DOHH2 (cell line): ENCODE measurements at regions not wholly inside any gene's neighbourhood (a gene's known extent, or its start where the extent isn't known, plus 50 kb on each side); places are given as distances from the start of the nearest gene placed in this dataset.

Experiments
- H3F3A ChIP-seq: fragments of 200-600 bp; sonication (generic), shearing (Covaris generic); 2 replicates; pipeline ENCODE4 v1.6.0; 2016; ENCODE audit warnings: antibody characterized with exemption, mild to moderate bottlenecking; ENCODE audit not compliant: control insufficient read depth, insufficient read depth
- H3K27ac ChIP-seq: fragments of 200-600 bp; sonication (generic); 2 replicates; pipeline ENCODE4 v1.5.1; 2014; ENCODE audit warnings: low read depth, mild to moderate bottlenecking, low read length, moderate library complexity
- H3K27me3 ChIP-seq: fragments of 200-600 bp; sonication (generic); 2 replicates; pipeline ENCODE4 v1.6.1; 2014; ENCODE audit warnings: mild to moderate bottlenecking, low read length, mixed read lengths; ENCODE audit not compliant: control insufficient read depth
- H3K36me3 ChIP-seq: fragments of 200-600 bp; sonication (generic); 2 replicates; pipeline ENCODE4 v1.6.1; 2014; ENCODE audit warnings: mild to moderate bottlenecking, low read length, moderate library complexity, mixed read lengths; ENCODE audit not compliant: control insufficient read depth
- H3K4me1 ChIP-seq: fragments of 200-600 bp; sonication (generic); 2 replicates; pipeline ENCODE4 v1.6.1; 2014; ENCODE audit warnings: mild to moderate bottlenecking, low read length, mixed read lengths; ENCODE audit not compliant: control insufficient read depth
- H3K4me2 ChIP-seq: fragments of 200-600 bp; sonication (generic); 2 replicates; pipeline ENCODE4 v1.6.0; 2014; ENCODE audit warnings: mild to moderate bottlenecking, low read length, moderate library complexity
- H3K4me3 ChIP-seq: fragments of 200-600 bp; sonication (generic); 2 replicates; pipeline ENCODE4 v1.5.1; 2014; ENCODE audit warnings: mild to moderate bottlenecking, low read length, mixed read lengths
- H3K79me2 ChIP-seq: fragments of 200-600 bp; sonication (generic); 2 replicates; pipeline ENCODE4 v1.6.1; 2014; ENCODE audit warnings: mild to moderate bottlenecking, low read length, mixed read lengths; ENCODE audit not compliant: control insufficient read depth
- H3K9me2 ChIP-seq: fragments of 200-600 bp; sonication (generic); replicated peaks from 2 replicates; pipeline ENCODE4 v1.6.1; 2014; ENCODE audit warnings: mild to moderate bottlenecking, low read length, mixed read lengths; ENCODE audit not compliant: control insufficient read depth
- H3K9me3 ChIP-seq: fragments of 200-600 bp; sonication (generic); 2 replicates; pipeline ENCODE4 v1.6.1; 2014; ENCODE audit warnings: antibody characterized with exemption, low read length, mixed read lengths; ENCODE audit not compliant: control insufficient read depth, insufficient read depth
- H4K20me1 ChIP-seq: fragments of 200-600 bp; sonication (generic); 2 replicates; pipeline ENCODE4 v1.6.0; 2014; ENCODE audit warnings: low read depth, mild to moderate bottlenecking, antibody characterized with exemption, low read length, moderate library complexity; ENCODE audit not compliant: control insufficient read depth, insufficient read depth
- EZH2phosphoT487 ChIP-seq: fragments of 200-600 bp; sonication (generic); IDR thresholded peaks from 2 replicates; pipeline ENCODE4 v1.6.1; 2017; ENCODE audit warnings: borderline replicate concordance, mild to moderate bottlenecking, antibody characterized with exemption, low read length, moderate library complexity, mixed read lengths
- TF ChIP-seq, protein P1 (sequence below): fragments of 200-600 bp; sonication (generic); IDR thresholded peaks from one replicate; pipeline ENCODE4 v1.5.1; 2014; ENCODE audit warnings: antibody characterized with exemption, mild to moderate bottlenecking, low read depth, low read length; ENCODE audit not compliant: poor library complexity, severe bottlenecking

DNA sequence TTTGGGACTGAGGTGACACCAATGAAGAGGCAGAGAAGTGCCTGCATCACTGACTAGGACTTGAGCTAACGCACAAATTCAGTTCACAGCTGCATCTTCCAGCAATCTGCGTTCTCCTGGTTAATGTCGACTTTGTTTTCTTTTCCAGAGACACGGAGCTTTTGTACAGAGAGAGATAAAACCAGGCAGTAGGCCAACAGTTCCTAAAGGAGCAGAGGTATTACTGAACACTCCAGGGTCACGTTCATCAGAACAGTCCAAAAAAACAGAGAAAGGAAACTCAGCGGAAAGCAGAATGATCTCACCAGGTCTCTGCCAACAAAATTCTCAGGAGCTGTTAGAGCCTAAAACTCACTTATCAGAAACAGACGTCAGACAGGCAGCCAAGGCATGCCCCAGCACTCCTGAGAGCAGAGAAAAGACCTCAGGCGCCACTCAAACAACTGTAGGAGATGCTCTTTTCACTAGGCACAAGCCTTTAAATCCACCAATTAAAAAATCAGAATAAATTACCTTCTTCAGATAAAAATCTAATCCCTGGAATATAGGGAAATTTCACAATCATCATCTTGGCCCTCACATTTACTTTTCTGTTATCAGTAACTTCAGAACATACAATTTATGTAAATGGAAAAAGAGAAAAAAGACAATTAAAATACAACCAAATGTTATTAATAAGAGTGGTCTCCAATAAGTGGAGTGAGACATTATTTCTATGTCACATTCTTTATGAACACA lies 95.9 kb upstream of the SPTBN1 start:
- no peaks in the 10 kb centered on the region for H4K20me1 ChIP-seq
- H3K4me2 ChIP-seq, result no peak overlapping the region
- no peaks in the 10 kb centered on the region; the same call in 1 of the 2 replicates for H3K9me2 ChIP-seq
- H3K27me3 ChIP-seq, result 0 out of 2 replicates have a peak, but pooled peaks cover 2% of the 10 kb centered on the region
- H3K79me2 ChIP-seq, result no peaks in the 10 kb centered on the region
- H3K36me3 ChIP-seq, result no peaks in the 10 kb centered on the region
- H3K4me3 ChIP-seq, result no peak overlapping the region
- H3K9me3 ChIP-seq, result no peaks in the 10 kb centered on the region
- H3K27ac ChIP-seq, result no peak overlapping the region
- TF ChIP-seq, protein P1, sequence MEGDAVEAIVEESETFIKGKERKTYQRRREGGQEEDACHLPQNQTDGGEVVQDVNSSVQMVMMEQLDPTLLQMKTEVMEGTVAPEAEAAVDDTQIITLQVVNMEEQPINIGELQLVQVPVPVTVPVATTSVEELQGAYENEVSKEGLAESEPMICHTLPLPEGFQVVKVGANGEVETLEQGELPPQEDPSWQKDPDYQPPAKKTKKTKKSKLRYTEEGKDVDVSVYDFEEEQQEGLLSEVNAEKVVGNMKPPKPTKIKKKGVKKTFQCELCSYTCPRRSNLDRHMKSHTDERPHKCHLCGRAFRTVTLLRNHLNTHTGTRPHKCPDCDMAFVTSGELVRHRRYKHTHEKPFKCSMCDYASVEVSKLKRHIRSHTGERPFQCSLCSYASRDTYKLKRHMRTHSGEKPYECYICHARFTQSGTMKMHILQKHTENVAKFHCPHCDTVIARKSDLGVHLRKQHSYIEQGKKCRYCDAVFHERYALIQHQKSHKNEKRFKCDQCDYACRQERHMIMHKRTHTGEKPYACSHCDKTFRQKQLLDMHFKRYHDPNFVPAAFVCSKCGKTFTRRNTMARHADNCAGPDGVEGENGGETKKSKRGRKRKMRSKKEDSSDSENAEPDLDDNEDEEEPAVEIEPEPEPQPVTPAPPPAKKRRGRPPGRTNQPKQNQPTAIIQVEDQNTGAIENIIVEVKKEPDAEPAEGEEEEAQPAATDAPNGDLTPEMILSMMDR, result no peak
- TF ChIP-seq EZH2phosphoT487, result no peak
- H3K4me1 ChIP-seq, result no peaks in the 10 kb centered on the region
- no peaks in the 10 kb centered on the region for H3F3A ChIP-seq

DNA sequence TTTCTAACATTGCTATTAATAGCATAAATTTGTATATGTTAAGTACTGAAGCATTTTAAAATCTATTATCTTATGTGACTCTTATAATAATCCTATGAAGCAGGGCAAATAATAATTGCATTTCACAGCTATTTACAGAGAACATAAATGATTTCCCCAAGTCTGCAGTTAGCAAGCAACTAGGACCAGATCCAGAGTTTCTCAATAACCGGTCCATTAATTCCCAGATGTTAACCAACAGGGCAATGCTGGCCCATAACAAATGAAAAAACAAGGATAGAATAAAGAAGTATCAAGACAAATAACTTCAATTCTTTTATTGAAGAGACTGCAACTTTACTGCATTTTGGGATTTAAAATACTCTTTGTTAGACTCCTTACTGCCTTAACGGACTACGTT lies 91.7 kb upstream of the SPTBN1 start:
- H3K36me3 ChIP-seq, result no peaks in the 10 kb centered on the region
- H3K4me2 ChIP-seq, result no peak overlapping the region
- H3K27ac ChIP-seq, result no peak overlapping the region
- peaks cover 12% of the 10 kb centered on the region; the same call in 1 of the 2 replicates for H3K9me3 ChIP-seq
- H3K4me1 ChIP-seq, result no peaks in the 10 kb centered on the region
- H3K9me2 ChIP-seq, result no peaks in the 10 kb centered on the region; the same call in 1 of the 2 replicates
- H3K27me3 ChIP-seq, result 0 out of 2 replicates have a peak, but pooled peaks cover 2% of the 10 kb centered on the region
- no peak for TF ChIP-seq EZH2phosphoT487
- TF ChIP-seq, protein P1, result no peak
- H3K4me3 ChIP-seq, result no peak overlapping the region
- no peaks in the 10 kb centered on the region for H3F3A ChIP-seq
- H3K79me2 ChIP-seq, result no peaks in the 10 kb centered on the region
- no peaks in the 10 kb centered on the region for H4K20me1 ChIP-seq

DNA sequence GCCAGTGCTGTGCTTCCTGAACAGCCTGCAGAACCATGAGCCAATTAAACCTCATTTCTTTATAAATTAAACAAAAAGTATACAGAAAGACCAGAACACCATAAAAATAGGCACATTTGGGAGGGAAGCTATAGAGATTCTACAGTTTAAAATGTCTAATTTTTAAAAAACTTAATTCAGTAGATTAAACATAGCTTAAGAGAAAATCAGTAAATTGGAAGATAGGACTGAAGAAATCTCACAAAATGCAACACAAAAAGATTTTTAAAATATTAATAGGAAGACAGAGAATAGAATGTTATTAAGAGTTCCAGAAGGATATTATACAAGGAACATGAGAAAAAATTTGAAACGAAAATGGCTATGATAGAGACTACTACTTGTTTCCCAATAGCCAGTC lies 90.5 kb upstream of the SPTBN1 start:
- TF ChIP-seq, protein P1, result no peak
- TF ChIP-seq EZH2phosphoT487, result no peak
- no peaks in the 10 kb centered on the region for H3K4me1 ChIP-seq
- H3K9me3 ChIP-seq, result peaks cover 12% of the 10 kb centered on the region; the same call in 1 of the 2 replicates
- no peak overlapping the region for H3K4me3 ChIP-seq
- H3F3A ChIP-seq, result no peaks in the 10 kb centered on the region
- H3K36me3 ChIP-seq, result no peaks in the 10 kb centered on the region
- H3K4me2 ChIP-seq, result no peak overlapping the region
- H3K27me3 ChIP-seq, result no peaks in the 10 kb centered on the region
- no peak overlapping the region for H3K27ac ChIP-seq
- no peaks in the 10 kb centered on the region; the same call in 1 of the 2 replicates for H3K9me2 ChIP-seq
- no peaks in the 10 kb centered on the region for H4K20me1 ChIP-seq
- H3K79me2 ChIP-seq, result no peaks in the 10 kb centered on the region
